HG03457 (cell line): ENCODE measurements at regions not wholly inside any gene's neighbourhood (a gene's known extent, or its start where the extent isn't known, plus 50 kb on each side); places are given as distances from the start of the nearest gene placed in this dataset.

Experiments used
- ATAC-seq: cut with Tn5 transposase; IDR thresholded peaks from one replicate; pipeline ENCODE4 v1.9.1; 2021; ENCODE audit warnings: moderate number of reproducible peaks; ENCODE audit not compliant: unreplicated experiment

GRCh38 chr11:90809581-90809980, 586.7 kb upstream of the CHORDC1 start:
- no peak for ATAC-seq

GRCh38 chr11:90805172-90805571, 582.3 kb upstream of the CHORDC1 start:
- no peak for ATAC-seq

GRCh38 chr11:90803831-90804230, 581.0 kb upstream of the CHORDC1 start:
- ATAC-seq, result no peak

- no peak for ATAC-seq
Observed at GRCh38 chr11:90803366-90803765, 580.5 kb upstream of the CHORDC1 start.

- ATAC-seq, result no peak
Observed at GRCh38 chr11:90798769-90799168, 575.9 kb upstream of the CHORDC1 start.

GRCh38 chr11:90795746-90796145, 572.9 kb upstream of the CHORDC1 start:
- no peak for ATAC-seq

- no peak for ATAC-seq
Observed at GRCh38 chr11:90788961-90789360, 566.1 kb upstream of the CHORDC1 start.

- ATAC-seq, result no peak
Observed at GRCh38 chr11:90784241-90784814, 561.5 kb upstream of the CHORDC1 start.

- ATAC-seq, result no peak
Observed at GRCh38 chr11:90783111-90783510, 560.3 kb upstream of the CHORDC1 start.

GRCh38 chr11:90779098-90779497, 556.2 kb upstream of the CHORDC1 start:
- no peak for ATAC-seq

- ATAC-seq, result no peak
Observed at GRCh38 chr11:90775567-90776165, 552.8 kb upstream of the CHORDC1 start.

GRCh38 chr11:90774727-90775566, 552.1 kb upstream of the CHORDC1 start:
- ATAC-seq, result no peak

- no peak for ATAC-seq
Observed at GRCh38 chr11:90770007-90770406, 547.2 kb upstream of the CHORDC1 start.

- ATAC-seq, result no peak
Observed at GRCh38 chr11:90766121-90766520, 543.3 kb upstream of the CHORDC1 start.

- ATAC-seq, result no peak
Observed at GRCh38 chr11:90764691-90765090, 541.8 kb upstream of the CHORDC1 start.

- no peak for ATAC-seq
Observed at GRCh38 chr11:90757849-90758494, 535.1 kb upstream of the CHORDC1 start.

GRCh38 chr11:90756617-90757016, 533.8 kb upstream of the CHORDC1 start:
- ATAC-seq, result no peak

GRCh38 chr11:90753546-90753945, 530.7 kb upstream of the CHORDC1 start:
- no peak for ATAC-seq

GRCh38 chr11:90747057-90747456, 524.2 kb upstream of the CHORDC1 start:
- ATAC-seq, result no peak

- ATAC-seq, result no peak
Observed at GRCh38 chr11:90744169-90744568, 521.3 kb upstream of the CHORDC1 start.

GRCh38 chr11:90738799-90739198, 516.0 kb upstream of the CHORDC1 start:
- no peak for ATAC-seq
